ENCODE measurements at regions not wholly inside any gene's neighbourhood (a gene's known extent, or its start where the extent isn't known, plus 50 kb on each side); places are given as distances from the start of the nearest gene placed in this dataset.

DNA sequence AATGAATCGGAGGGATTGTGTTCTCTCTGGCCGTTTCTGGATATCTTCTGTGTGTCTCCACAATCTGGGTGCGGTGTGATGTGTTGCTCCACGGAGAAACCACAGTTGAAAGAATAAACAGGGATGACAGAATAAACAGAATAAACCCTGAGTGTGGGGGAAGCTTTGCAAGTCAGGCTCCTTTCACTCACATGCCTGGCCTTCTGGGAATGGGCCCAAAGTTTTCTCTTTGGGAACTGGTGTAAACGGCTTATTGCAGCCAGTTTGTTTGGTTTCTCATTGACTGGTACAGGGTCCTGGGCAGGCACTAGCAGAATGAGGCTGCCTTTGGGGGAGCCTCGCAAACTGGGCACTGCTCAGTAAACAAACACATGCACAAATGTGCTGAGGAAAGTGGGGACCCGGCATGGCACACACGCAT lies 324.7 kb downstream of the DLEU7 start:
- TF ChIP-seq EZH2phosphoT487 (IDR thresholded peaks at IDR 0.05; ENCODE audit: insufficient read depth, low read depth) = no peak
- TF ChIP-seq EZH2 (IDR thresholded peaks at IDR 0.05; ENCODE audit: insufficient read depth, poor library complexity, severe bottlenecking) = no peak

Measured in GM23248 (cell line).